ENCODE measurements at regions not wholly inside any gene's neighbourhood (a gene's known extent, or its start where the extent isn't known, plus 50 kb on each side); places are given as distances from the start of the nearest gene placed in this dataset.

DNA sequence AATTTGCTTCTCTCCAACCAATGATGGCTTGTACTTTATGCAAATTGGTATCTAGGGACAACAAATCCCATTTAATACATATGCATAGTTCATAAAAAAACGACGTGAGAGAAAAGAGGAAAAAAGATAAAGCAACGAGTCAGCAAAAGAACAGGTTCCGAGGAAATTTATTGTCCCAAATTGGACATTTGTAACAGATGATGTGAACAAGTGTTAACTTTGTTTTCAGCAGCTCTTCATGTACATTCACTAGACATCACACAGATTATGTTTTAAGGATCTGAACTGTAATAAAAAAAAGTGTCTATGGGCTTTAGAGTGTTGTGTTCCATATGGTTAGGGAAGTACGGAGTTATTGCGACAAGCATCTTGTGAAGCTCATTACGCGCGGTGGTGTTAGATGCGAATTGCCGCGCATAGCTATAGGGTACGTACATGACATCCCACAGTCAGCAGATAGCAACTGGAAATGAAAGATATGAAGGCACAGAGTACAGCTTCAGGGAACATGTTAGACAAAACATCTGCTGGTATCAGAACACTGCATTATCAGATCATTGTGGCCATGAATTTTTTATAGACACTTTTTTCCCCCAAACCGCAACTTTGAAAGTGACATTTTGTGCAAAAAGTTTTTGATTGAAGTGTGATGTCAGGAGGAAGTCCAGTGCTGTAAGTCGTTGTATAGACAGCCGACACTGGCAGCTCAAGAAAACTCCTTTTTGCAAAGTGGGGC lies 1073.1 kb upstream of the FANCL start:
- no peak overlapping the region for H3K4me3 ChIP-seq (ENCODE audit: low read depth, low read length)

DNA sequence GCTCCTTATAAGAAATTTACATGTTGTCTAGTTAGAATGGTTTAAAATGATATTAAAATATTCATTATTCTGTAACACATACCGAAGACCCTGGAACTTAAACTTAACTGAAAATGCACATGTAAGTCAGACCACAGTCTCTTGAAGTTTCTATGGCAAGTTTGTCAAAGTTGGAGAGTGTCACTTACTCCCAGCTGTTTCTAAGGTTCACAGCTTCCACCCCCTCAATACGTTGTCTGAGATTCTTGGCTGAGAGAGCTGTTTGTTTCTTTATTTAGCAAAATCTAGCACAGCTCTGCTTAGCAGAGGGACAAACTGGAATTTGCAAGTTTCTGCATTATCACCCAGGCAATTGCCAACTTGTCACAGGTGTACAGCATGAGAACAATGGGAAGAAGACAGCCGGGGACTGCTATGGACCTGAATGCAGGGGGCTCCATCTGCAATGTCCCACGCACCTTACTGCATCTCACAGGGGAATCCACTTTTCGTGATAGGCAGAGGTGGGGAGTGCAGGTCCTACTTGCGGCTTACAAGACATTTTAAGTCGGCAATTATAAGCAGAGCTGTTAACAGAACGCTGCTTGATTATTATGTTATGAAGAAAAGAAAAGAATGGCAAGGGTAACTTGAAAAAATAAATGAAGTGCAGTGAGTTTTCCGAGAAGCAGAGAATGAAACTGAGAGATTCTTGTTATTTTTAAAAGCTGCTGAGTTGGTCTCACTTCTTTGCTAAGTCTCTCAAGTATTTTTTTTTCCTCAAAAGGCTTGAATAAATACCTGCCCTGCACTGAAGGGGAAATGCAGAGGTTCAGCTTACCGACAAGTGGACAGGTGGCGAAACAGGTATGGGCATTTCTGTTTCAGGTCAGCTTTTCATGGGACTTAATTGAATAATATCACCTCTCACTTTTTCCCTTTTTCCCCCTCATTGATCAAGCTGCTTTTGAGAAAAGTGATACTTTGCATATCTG lies 1072.1 kb upstream of the FANCL start:
- no peak overlapping the region for H3K4me3 ChIP-seq (ENCODE audit: low read depth, low read length)

DNA sequence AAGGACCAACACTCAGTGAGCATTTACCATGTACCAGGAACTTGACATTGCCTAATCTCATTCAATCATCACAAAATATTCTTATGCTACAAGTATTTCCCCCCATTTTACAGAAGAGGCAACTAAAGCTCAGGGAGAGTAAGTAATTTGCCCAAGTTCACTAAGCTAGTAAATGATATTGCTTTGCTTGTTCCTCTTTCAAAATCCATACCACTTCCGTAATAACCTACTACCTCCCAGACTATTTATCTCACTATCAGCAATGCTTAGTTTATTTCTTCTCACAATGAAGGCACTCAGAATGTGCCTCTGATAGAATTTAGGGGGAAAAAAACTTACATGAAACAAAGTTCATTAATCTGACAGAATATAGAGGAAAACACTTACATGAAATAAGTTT lies 1070.9 kb upstream of the FANCL start:
- no peak overlapping the region for H3K4me3 ChIP-seq (ENCODE audit: low read depth, low read length)

DNA sequence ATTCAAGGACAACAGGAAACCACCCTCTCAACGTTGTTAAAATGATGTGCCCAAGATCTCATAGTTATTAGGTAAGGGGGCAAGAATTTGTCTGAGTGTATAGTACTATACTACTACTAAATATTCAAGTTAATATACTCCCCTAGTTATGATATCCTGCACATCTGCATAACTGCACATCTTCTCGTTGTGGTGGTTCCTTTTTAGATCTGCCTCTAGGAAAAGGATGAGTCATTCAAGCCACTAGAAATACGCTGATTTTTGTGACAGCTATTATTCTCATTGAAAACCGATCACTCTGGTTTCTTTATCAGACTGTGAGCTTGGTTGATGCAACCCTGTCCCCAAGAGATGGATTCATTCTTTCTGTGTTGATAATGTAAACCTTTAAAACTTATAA lies 1067.0 kb upstream of the FANCL start:
- H3K4me3 ChIP-seq (ENCODE audit: low read depth, low read length) = no peak overlapping the region

DNA sequence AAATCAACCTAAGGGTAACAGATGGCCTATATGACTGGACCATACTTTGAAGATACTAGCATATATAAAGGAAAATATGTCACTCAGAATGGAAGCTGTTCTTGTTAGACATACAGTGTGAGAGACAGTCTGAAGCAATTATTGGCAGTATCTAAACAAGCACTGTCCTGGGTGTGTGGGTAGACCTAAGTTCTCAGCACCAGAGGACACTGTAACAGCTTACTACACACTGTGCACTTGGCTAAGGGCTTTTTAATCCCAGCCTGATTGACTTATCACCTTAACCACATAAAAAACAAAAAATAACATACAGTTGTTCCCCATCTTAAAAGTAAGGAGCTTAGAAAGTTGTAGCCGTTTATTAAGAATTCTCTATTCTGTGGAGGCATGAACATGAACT lies 1066.1 kb upstream of the FANCL start:
- no peak overlapping the region for H3K4me3 ChIP-seq (ENCODE audit: low read depth, low read length)

DNA sequence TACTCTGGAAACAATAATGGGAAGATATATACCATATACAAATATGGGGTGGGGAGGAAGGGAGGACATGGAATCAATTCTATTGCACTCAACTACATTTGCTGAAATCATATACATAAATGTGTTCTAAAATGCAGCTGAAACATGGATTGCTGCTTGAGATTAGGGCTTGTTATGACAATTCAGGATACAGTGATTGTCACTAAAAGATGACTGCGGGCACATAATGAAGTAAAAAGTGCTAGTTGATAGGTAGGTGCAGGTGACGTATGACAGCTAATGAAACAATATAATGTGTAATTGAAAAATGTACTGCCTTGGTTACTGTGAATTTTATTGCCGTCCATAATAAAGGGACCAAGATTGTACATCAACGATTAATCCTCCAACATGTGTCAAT lies 1062.1 kb upstream of the FANCL start:
- H3K4me3 ChIP-seq (ENCODE audit: low read depth, low read length) = no peak overlapping the region

DNA sequence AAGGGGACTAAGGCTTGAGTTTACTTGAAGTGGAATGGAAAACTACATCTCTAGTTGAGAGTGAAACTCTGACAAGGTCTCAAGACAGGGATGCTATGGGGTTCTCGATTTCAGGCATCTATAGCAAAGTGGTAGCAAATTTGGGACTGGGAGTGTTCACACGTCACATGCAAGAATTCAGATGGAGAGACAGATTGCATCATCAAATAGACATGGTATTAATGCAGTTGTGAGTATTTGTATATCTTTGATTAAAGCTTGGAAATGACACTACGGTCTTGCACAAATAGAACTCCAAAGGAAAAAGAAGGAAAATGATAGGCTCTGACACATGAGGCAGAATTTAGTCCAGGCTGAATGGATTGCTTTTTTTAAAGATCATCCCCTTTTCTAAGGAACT lies 1061.6 kb upstream of the FANCL start:
- H3K4me3 ChIP-seq (ENCODE audit: low read depth, low read length) = no peak overlapping the region

DNA sequence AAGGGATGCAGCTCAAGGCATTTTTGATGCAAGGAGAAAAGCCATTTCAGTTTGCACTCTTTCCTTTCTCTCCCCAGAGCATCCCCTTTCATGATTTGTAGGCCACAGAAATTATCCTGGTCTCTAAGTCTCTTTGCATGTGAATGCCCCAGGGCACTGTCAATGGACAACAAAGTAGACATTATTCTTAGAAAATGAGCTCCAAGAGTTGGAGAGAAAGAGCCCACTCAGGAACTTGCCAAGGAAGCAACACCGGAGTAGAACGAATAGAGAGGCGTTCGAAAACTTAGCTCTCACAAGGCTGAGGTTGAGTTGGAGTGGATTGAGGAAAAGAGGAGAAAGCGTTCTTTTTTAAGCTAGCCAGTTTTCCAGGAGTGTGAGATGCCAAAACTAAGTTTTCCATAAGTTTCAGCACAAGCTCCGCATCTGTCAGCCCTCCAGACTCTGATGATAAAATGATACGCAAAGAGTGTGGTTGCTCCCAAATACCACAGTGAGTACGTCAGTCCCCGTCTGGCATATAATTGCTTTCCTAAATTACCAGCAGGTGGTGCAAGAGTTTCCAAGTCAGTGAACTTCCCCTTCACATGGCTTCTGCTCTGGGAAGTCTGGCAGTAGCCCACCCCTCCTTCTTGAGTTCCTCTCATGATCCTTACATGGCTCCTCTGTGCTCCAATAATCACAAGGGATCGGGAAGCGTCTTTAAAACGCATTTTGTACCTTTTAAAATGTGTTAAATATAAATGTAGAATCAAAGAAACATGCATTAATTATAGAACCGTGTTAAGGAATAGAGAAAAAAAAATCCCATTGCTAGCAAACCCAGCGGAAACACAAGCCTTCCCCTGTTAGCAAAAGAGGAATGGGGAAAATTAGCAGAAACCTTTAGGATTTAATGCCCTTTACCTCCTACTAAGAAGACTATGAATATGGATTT lies 1060.6 kb upstream of the FANCL start:
- H3K4me3 ChIP-seq (ENCODE audit: low read depth, low read length) = no peak overlapping the region

DNA sequence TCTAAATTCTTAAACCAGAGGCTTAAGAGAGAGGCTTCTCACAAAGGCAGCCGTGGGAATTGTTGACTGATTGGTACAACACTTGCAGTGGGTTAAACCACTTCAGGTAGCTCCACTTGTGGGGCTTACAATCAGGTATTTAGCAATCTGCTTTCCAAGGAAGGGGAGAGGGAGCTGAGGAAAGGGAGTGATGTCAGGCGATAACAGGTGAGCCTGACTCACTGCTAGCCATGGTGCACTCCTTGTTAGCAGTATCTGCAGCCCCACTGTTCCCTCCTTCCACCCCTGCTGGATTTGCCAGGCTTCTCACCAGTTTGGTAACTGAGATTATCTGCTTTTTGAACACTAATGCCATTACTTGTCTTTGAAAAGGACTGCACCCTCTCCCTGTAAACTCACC lies 1056.7 kb upstream of the FANCL start:
- no peak overlapping the region for H3K4me3 ChIP-seq (ENCODE audit: low read depth, low read length)

DNA sequence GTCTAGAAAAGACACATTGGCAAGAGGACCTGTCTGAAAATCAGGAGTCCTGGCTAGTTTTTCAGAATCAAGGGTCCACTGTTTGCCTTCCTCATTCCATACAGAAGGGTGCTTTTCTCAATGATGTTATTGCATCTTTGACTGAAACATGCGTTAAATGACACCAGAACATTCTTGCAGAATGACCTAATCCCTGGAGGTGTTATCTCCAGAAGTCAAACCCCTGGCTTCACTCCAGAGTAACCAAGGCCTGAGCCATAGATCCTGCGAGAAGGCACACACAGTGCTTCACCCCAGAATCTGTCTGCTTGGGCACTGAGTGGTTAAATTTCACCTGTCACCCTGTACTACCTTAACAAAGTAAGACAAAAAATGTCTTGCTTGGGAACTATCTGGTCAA lies 1055.2 kb upstream of the FANCL start:
- H3K4me3 ChIP-seq (ENCODE audit: low read depth, low read length) = no peak overlapping the region

DNA sequence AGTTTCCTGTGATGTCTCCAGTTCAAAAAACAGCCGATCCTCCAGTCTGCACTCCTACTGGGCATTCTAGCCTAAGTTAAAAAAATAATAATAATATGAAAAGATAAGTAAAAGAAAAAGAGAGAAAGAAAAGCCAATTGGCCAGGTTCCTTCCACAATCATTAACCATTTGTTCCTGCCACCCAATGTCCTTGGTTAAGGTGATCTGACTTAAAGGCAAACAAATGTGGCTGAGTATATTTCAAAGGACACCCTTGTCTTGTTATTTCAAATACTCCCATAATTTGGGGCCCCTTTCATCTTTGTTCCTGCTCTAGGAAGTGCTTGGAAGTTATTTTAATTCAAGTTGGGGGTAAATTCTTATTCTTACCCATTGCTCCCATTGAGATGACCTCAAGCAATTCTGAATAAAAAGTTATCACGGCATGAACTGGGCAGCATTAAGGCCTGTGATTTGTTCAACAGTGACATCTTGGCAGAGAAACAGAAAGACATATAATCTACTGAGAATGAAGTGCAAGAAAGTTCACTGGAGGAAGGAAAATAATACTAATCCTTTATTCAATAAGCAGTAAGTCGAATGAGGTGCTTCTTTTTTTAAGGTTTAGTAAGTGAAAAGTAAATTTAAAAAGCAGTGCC lies 1054.5 kb upstream of the FANCL start:
- no peak overlapping the region for H3K4me3 ChIP-seq (ENCODE audit: low read depth, low read length)

DNA sequence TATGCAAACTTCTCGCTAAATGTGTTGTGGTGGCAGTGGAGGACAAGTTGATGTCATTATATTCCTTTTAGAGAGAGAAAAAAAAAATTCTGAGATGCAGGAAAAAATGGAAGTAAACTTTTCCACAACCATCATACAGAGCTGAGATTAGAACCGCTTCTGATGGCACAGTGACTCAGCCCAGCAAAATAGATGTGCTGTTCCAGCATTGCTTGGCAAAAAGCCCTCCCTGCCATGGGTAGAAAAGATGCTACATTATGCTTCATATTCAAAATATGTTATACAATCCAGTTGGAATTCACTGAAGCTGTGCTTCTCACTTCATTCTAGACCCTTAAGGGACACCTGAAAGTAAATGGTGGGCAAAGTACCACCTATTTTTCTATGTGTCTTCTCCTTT lies 1047.6 kb upstream of the FANCL start:
- no peak overlapping the region for H3K4me3 ChIP-seq (ENCODE audit: low read depth, low read length)

DNA sequence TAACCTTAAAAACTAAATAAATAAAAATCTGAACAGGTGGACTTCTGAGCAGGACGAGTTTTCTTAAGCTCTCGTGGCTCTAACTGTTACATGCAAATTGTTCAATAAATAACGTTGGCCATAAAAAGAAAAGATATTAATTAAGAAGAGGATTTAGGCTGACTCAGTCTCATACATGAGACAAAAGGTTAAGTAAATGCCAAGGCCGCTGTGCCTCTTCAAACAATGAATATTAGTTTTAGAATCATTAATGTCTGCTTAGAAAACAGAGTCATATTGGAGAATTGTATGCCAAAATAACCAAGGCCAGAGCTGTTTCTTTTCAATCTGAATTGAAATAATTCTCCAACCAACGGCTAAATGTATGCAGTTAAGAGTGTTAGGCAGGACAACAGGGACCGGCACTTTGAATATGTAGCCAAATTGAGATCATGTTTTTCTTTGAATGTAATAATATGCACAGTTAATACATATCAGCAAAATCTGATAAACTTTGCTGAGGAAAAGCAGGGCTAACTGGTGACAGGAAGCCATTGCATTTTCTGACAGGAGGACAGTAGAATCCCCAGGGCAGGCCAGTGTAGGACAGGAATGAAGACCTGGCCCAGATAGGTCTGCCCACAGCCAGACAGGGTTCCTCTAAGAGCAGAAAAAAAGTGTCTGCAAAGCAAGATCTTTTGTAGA lies 1041.4 kb upstream of the FANCL start:
- no peak overlapping the region for H3K4me3 ChIP-seq (ENCODE audit: low read depth, low read length)

DNA sequence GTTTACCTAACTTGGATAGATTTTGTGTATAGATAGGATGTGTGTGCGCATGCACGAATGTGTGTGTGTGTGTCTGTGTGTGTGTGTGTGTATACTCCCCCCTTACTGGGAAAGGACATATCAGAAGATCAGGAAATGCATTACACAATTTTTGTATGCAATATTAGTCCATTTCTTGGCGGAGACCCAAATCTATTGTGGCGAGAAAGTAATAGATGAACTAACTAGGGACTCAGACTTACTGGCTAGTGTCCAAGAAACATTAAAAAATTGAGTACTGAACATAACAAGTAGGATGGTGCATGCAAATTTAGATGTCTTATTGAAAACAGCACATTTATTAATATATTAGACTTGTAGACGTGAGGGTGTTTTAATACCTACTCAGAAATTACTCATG lies 1036.5 kb upstream of the FANCL start:
- no peak overlapping the region for H3K4me3 ChIP-seq (ENCODE audit: low read depth, low read length)

DNA sequence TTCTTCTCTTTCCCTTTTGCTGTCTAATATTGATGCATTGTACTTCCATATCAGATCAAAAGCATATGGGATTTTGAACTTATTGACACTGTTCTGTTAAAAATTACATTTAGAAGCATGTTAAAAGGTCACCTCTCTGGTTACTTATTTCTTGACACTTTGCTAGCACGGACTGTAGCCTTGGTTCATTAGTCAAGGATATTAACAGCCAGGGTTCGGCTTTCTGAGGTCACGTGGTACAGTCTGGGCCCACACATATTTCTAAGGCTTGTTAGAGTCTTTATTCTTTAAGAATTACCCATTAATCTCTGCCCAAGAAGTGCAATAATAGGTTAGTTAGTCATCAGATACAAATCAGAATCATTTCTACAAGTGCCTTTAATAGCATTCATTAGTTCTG lies 1035.8 kb upstream of the FANCL start:
- no peak overlapping the region for H3K4me3 ChIP-seq (ENCODE audit: low read depth, low read length)

DNA sequence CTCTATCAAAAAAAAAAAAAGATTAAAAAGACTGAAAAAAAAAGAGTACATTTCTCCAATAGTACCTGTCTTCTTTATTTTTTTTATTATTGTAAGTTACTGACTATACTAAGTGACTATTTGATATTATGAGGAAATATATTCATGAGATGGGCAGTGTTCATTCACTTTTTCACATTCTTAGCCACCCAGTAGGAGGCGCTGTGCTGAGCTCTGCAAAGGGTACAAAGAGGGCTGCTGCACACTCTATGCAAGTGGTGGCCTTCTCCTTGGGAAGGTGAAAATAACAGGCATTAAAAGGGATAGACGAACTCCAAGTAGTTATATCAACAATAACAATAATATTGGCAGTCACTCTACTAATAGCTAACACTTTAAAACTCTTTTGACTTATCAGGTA lies 1034.9 kb upstream of the FANCL start:
- H3K4me3 ChIP-seq (ENCODE audit: low read depth, low read length) = no peak overlapping the region

DNA sequence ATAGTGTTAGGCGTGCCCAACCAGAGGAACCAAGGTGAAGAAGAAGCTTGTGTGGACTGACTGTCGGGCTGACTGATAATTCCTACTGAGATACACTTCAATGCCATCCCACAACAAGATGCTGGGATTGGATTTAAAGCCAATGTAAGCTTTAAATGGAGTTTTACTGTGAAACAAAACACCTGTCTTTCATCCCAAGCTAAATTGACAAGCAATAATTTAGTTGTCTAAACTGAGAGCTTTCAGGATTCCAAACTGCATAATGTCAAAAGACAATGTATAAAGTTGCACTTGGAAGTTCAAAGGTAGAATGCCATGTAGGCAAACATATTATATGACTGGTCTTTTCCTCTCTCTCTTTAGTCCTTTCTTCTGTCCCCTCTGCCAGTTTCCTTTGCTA lies 1025.3 kb upstream of the FANCL start:
- H3K4me3 ChIP-seq (ENCODE audit: low read depth, low read length) = no peak overlapping the region

DNA sequence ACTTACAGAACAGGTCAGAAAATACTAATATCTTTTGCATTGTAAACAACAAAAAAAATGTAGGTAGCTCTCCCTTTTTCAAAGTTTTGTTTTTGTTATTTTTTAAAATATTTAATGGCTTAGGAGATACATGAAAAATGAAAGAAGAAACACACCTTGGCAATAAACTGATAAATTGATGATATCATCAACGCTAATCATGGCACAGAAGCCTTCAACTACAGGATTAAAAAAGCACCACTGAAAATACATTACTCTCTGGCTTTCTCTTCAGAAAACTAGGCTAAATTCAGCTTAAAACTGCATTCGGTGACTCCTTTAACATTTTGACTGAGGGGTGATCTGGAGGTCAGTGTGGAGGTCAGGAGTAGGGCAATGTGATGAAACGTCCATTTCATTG lies 1018.8 kb upstream of the FANCL start:
- no peak overlapping the region for H3K4me3 ChIP-seq (ENCODE audit: low read depth, low read length)

DNA sequence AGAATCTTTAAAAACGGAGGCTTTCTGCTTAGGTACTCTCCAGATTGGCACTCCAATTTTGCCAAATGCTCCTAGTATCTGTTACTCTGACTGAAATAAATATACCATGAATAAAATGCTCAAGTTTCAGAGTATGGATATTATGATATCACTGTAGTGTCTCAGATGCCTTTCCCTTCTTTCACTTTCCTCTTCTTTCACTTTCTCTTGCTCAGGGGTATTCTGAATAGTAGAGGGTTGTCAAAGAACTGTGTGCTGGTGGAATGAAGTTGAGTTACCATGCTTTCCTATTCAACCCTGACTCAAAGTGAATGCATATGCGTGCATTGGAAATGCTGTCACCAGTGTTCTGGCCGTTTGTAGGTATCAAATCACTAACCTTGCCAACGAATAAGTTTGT lies 1015.2 kb upstream of the FANCL start:
- H3K4me3 ChIP-seq (ENCODE audit: low read depth, low read length) = no peak overlapping the region

DNA sequence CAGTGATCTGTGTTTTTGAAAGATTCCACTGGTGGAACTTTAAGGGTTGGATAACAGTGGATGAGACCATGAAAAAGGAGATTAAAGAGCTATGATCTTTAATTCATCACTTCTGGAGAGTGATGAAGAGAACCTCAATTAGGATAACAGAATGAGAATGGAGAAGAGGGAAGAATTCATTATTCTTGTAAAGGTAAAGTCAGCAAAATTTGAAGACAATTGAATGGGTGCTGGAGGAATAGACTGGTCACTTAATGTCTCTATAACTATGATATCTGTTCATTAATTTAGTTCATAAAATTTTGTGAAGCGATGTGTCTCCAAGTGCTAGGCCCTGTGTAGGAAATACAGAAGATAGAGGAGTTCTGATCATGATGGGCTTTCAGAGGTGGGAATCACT lies 1013.2 kb upstream of the FANCL start:
- no peak overlapping the region for H3K4me3 ChIP-seq (ENCODE audit: low read depth, low read length)
